NT2/D1 (cell line): ENCODE measurements at regions not wholly inside any gene's neighbourhood (a gene's known extent, or its start where the extent isn't known, plus 50 kb on each side); places are given as distances from the start of the nearest gene placed in this dataset.

Experiments used
- SUZ12 ChIP-seq: IDR thresholded peaks from 2 replicates; pipeline ENCODE4 v1.6.1; 2011; ENCODE audit not compliant: insufficient read length, insufficient read depth; ENCODE audit errors: extremely low read depth
- YY1 ChIP-seq: IDR thresholded peaks from 2 replicates; pipeline ENCODE4 v1.6.1; 2011; ENCODE audit not compliant: insufficient read length, insufficient read depth
- ZNF274 ChIP-seq: IDR thresholded peaks from 2 replicates; pipeline ENCODE4 v1.6.1; 2011; ENCODE audit warnings: mild to moderate bottlenecking, low read depth, low read length

DNA sequence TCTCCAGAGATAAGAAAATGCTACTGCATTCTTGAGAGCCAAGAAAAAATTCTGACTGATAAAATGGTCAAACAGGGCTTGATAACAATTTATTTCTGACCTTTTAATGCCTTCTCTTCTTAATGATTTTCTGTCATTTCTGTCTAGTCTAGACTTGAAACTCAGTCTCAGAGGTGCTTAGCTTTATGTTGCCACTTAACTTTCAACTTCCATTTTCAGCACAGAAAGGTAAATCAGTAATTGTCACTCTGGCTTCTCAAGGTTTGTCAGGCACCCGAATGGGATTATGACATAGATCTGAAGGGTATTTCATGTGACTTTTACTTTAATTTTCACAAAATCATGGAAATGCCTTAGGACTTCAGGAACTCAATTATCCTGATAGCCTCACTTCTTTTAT is 155.4 kb upstream of the GBE1 start:
- TF ChIP-seq ZNF274 (no peak), YY1 (no peak), SUZ12 (no peak)
